Common myeloid progenitor, CD34-positive (primary cell): ENCODE measurements at regions not wholly inside any gene's neighbourhood (a gene's known extent, or its start where the extent isn't known, plus 50 kb on each side); places are given as distances from the start of the nearest gene placed in this dataset.

Source experiments
- CTCF ChIA-PET: fragments of 350-600 bp; sonication (Branson Sonifier 250); formaldehyde crosslinking; loops from one replicate; lab custom pipeline; 2021; ENCODE audit warnings: antibody characterized with exemption; lab: Charles Lee
- POLR2A ChIA-PET: fragments of 350-600 bp; sonication (Branson Sonifier 250); formaldehyde crosslinking; loops from one replicate; lab custom pipeline; 2021; ENCODE audit warnings: antibody characterized with exemption; lab: Charles Lee
- DNase-seq, 3 donors: peaks; one replicate each; pipeline versions ENCODE4 v3.0.0 to v3.0.0-alpha.2; 2013
- H3K27ac ChIP-seq, 2 experiments: 1 replicate in 1 of 2; 2 replicates in 1 of 2; pipeline ENCODE4 v1.7.0; 2013; ENCODE audit warnings: inconsistent platforms in 2 of 2, low read length in 2 of 2, mild to moderate bottlenecking in 2 of 2, low read depth in 1 of 2, moderate library complexity in 1 of 2; ENCODE audit not compliant: severe bottlenecking in 2 of 2, insufficient read depth in 1 of 2, poor library complexity in 1 of 2
- H3K27me3 ChIP-seq, 5 experiments: replicated peaks in 2 of 5; 1 replicate in 3 of 5; 2 replicates in 2 of 5; pipeline versions ENCODE4 v1.6.1 to v1.7.0; 2013; ENCODE audit warnings: low read length in 4 of 5, mild to moderate bottlenecking in 2 of 5, moderate library complexity in 2 of 5, inconsistent platforms in 1 of 5; ENCODE audit not compliant: insufficient read depth in 5 of 5, control insufficient read depth in 4 of 5
- H3K36me3 ChIP-seq, 4 experiments: 1 replicate in 2 of 4; 2 replicates in 2 of 4; pipeline versions ENCODE4 v1.6.1 to v1.7.0; 2013; ENCODE audit warnings: low read length in 3 of 4, control low read depth in 1 of 4, mild to moderate bottlenecking in 1 of 4; ENCODE audit not compliant: control insufficient read depth in 4 of 4, insufficient read depth in 4 of 4
- H3K4me1 ChIP-seq, 4 experiments: 1 replicate in 3 of 4; 2 replicates in 1 of 4; pipeline versions ENCODE4 v1.6.1 to v1.7.1; 2013; ENCODE audit warnings: low read length in 3 of 4, mild to moderate bottlenecking in 3 of 4, control low read depth in 1 of 4, inconsistent platforms in 1 of 4, moderate library complexity in 1 of 4; ENCODE audit not compliant: control insufficient read depth in 4 of 4, insufficient read depth in 4 of 4; ENCODE audit errors: control extremely low read depth in 1 of 4
- H3K4me3 ChIP-seq, 7 experiments: 1 replicate in 4 of 7; 2 replicates in 3 of 7; pipeline versions ENCODE4 v1.5.1 to v1.7.0; 2013; ENCODE audit warnings: mild to moderate bottlenecking in 7 of 7, low read length in 6 of 7, moderate library complexity in 6 of 7, inconsistent platforms in 2 of 7, low read depth in 2 of 7, control low read depth in 1 of 7; ENCODE audit not compliant: insufficient read depth in 4 of 7, control insufficient read depth in 1 of 7; ENCODE audit errors: extremely low read depth in 1 of 7
- H3K9me3 ChIP-seq, 5 experiments: 1 replicate in 4 of 5; 2 replicates in 1 of 5; pipeline versions ENCODE4 v1.6.1 to v1.7.1; 2013; ENCODE audit warnings: low read length in 4 of 5, mild to moderate bottlenecking in 2 of 5, inconsistent platforms in 1 of 5, low read depth in 1 of 5, moderate library complexity in 1 of 5; ENCODE audit not compliant: control insufficient read depth in 4 of 5, insufficient read depth in 2 of 5; ENCODE audit errors: control extremely low read depth in 1 of 5
- WGBS: methylation state at CpG from one replicate; pipeline ENCODE4 v1.1.5; 2013; ENCODE audit not compliant: insufficient coverage; 5-methylcytosine and 5-hydroxymethylcytosine counted together

DNA sequence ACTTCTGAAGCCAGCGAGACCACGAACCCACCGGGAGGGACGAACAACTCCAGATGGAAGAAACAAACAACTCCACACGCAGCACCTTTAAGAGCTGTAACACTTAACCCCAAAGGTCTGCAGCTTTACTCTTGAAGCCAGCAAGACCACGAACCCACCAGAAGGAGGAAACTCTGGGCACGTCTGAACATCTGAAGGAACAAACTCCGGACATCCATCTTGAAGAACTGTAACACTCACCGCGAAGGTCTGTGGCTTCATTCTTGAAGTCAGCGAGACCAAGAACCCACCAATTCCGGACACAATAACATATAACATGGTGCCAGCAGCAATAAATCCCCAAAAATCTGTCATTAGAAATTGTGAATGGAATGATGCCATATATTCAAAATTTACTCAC lies 180.9 kb downstream of the TLE1 start:
- CTCF ChIA-PET: interaction anchor here (1.4 kb wide), 1 partner anchor 15 kb away, joined by 11 read pairs; no protein-coding TSS in a partner anchor
- H3K27me3 ChIP-seq: no peaks in the 10 kb centered on the region
- H3K27ac ChIP-seq: no peak overlapping the region
- POLR2A ChIA-PET: no interaction called here
- H3K4me1 ChIP-seq: peaks cover 0 to 16% (median 2%) of the 10 kb centered on the region in 4 experiments
- peak overlapping the region in 1 of 7 experiments; percentile 66 for H3K4me3 ChIP-seq
- DNase-seq: peak; percentile 7 to 88 (median 69)
- H3K36me3 ChIP-seq: no peaks in the 10 kb centered on the region
- no peaks in the 10 kb centered on the region for H3K9me3 ChIP-seq
- 81% methylated on average over 7 of the region's 12 CpGs for WGBS

DNA sequence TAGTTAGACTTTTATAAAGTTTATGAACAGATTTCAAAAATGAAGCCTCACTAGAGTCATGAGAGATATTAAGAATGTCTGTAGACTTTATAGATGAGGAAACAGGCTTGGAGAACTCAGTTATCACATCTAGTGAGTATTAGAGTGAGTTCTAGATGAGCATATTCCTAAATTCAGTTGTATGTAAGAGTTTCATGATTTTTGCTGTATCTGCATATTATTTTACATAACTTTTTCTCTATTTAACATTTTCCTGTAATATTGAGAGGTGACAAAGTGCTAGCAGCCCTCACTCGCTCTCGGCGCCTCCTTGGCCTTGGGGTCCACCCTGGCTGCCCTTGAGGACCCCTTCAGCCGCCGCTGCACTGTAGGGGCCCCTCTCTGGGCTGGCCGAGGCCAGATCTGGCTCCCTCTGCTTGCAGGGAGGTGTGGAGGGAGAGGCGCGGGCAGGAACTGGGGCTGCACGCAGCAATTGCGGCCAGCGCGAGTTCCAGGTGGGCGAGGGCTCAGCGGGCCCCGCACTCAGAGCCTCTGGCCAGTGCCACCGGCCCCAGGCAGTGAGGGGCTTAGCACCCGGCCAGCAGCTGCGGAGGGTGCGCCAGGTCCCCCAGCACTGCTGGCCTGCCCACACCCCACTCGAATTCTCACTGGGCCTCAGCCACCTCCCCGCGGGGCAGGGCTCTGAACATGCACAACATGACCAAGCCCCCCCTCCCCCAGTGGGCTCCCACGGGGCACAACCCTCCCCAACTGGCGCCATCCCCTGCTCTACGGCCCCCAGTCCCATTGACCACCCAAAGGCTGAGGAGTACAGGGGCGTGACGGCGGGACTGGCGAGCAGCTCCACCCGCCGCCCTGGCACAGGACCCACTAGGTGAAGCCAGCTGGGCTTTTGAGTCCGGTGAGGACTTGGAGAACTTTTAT lies 182.1 kb downstream of the TLE1 start:
- Histone ChIP-seq H3K27ac (no peak overlapping the region), H3K4me1 (peaks cover 0 to 11% (median 2%) of the 10 kb centered on the region in 4 experiments), H3K36me3 (no peaks in the 10 kb centered on the region), H3K27me3 (no peaks in the 10 kb centered on the region), H3K4me3 (no peak overlapping the region), H3K9me3 (no peaks in the 10 kb centered on the region)
- POLR2A ChIA-PET: no interaction called here
- WGBS: 93% methylated on average over 29 of the region's 32 CpGs
- DNase-seq: no peak
- CTCF ChIA-PET: interaction anchor here (1.4 kb wide), 1 partner anchor 16 kb away, joined by 11 read pairs; no protein-coding TSS in a partner anchor

GRCh38 chr9:81499594-81499993 lies 189.8 kb downstream of the TLE1 start:
- no peaks in the 10 kb centered on the region for H3K36me3 ChIP-seq
- DNase-seq: no peak
- no peak overlapping the region for H3K27ac ChIP-seq
- H3K4me1 ChIP-seq: no peaks in the 10 kb centered on the region
- H3K27me3 ChIP-seq: no peaks in the 10 kb centered on the region
- H3K9me3 ChIP-seq: no peaks in the 10 kb centered on the region
- POLR2A ChIA-PET: no interaction called here
- CTCF ChIA-PET: no interaction called here
- no peak overlapping the region for H3K4me3 ChIP-seq
- 92% methylated on average over 2 of the region's 2 CpGs for WGBS

GRCh38 chr9:81499021-81499454 lies 190.3 kb downstream of the TLE1 start:
- DNase-seq: no peak
- Histone ChIP-seq H3K9me3 (no peaks in the 10 kb centered on the region), H3K4me1 (no peaks in the 10 kb centered on the region), H3K36me3 (no peaks in the 10 kb centered on the region), H3K27ac (no peak overlapping the region), H3K27me3 (no peaks in the 10 kb centered on the region), H3K4me3 (no peak overlapping the region)
- CTCF ChIA-PET: no interaction called here
- WGBS: 90% methylated on average over 4 of the region's 6 CpGs
- POLR2A ChIA-PET: no interaction called here

DNA sequence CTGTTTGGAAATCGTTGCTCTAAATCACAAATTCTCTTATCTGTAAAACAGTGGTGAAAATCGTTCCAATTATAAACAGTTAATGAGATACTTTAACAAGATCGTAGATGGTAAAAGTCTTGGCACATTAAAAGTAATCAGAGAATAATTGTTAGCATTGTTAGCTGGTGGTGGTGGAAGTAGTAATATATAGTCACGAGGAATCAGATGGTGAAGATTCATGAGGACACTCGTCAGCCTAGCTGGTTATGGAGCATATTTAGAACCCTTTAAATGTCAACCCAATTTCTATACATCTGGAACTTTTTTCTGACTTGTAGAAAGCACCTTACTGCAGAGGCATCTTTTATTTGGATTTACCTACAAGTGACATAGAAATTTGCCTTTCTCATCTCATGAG lies 190.8 kb downstream of the TLE1 start:
- Histone ChIP-seq H3K36me3 (no peaks in the 10 kb centered on the region), H3K9me3 (no peaks in the 10 kb centered on the region), H3K4me3 (no peak overlapping the region), H3K27me3 (no peaks in the 10 kb centered on the region), H3K4me1 (no peaks in the 10 kb centered on the region), H3K27ac (no peak overlapping the region)
- no peak for DNase-seq
- ChIA-PET POLR2A (no interaction called here), CTCF (no interaction called here)
- WGBS: no CpG with 5 or more reads among the region's 5 CpGs

DNA sequence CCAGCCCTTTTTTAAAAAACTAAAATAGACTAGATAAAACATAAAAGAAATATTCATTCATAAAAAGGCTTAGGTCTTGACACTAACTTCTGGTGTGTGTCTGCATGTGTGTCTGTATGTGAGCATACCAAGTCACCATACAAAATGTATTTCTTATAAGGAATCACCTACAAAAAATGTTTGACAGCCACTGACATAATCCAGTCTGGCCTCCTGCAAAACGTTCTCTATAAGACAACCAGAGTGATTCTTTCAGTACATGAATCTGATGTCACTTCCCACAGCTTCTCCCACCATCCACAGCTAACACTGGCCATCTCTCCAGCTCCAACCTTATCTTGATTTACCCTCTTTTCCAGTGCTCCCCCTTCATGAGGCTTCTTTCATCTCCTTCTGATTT lies 192.3 kb downstream of the TLE1 start:
- WGBS: 38% methylated on average over 1 of the region's 1 CpG
- POLR2A ChIA-PET: no interaction called here

More for the DNA sequence above, 192.3 kb downstream of the TLE1 start:
- Histone ChIP-seq H3K36me3 (no peaks in the 10 kb centered on the region), H3K4me1 (no peaks in the 10 kb centered on the region), H3K9me3 (no peaks in the 10 kb centered on the region), H3K27me3 (no peaks in the 10 kb centered on the region), H3K4me3 (no peak overlapping the region), H3K27ac (no peak overlapping the region)
- CTCF ChIA-PET: interaction anchor here (1.3 kb wide), 1 partner anchor 26 kb away, joined by 3 read pairs; no protein-coding TSS in a partner anchor
- DNase-seq: no peak
